ENCODE measurements at regions not wholly inside any gene's neighbourhood (a gene's known extent, or its start where the extent isn't known, plus 50 kb on each side); places are given as distances from the start of the nearest gene placed in this dataset.

DNA sequence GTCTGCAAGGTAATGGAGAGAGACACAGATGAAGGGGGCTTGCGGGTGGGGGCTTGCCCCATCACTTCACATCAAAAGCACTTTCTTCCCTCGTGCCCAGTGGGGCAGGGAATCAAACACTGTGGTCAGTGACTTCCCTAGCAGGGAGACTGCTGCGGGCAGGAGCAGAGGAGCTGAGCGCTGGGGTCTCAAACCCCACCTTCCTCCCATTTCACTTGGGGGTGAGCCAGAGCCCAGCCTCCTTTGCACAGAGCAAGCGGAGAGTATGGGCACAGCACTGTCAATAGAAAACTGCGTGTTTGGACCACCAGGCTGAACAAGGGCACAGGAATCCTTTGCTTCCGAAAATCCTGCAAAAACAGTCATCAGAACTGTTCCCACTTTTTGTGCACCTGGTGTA, 355.8 kb upstream of the MKI67 start:
- Mint-ChIP-seq H3K4me3 (no peak overlapping the region), H3K27ac (no peak overlapping the region), H3K36me3 (ENCODE audit: low read depth) (no peaks in the 10 kb centered on the region), H3K27me3 (no peaks in the 10 kb centered on the region), H3K9me3 (no peaks in the 10 kb centered on the region), H3K4me1 (no peaks in the 10 kb centered on the region)
- no peak for ATAC-seq (replicated peaks)

GRCh38 chr10:128483216-128483615, 357.0 kb upstream of the MKI67 start:
- Mint-ChIP-seq H3K4me1 (no peaks in the 10 kb centered on the region), H3K4me3 (no peak overlapping the region), H3K36me3 (ENCODE audit: low read depth) (no peaks in the 10 kb centered on the region), H3K27me3 (no peaks in the 10 kb centered on the region), H3K9me3 (no peaks in the 10 kb centered on the region), H3K27ac (no peak overlapping the region)
- no peak for ATAC-seq (replicated peaks)

GRCh38 chr10:128484041-128484440, 357.8 kb upstream of the MKI67 start:
- no peaks in the 10 kb centered on the region for H3K4me1 Mint-ChIP-seq

DNA sequence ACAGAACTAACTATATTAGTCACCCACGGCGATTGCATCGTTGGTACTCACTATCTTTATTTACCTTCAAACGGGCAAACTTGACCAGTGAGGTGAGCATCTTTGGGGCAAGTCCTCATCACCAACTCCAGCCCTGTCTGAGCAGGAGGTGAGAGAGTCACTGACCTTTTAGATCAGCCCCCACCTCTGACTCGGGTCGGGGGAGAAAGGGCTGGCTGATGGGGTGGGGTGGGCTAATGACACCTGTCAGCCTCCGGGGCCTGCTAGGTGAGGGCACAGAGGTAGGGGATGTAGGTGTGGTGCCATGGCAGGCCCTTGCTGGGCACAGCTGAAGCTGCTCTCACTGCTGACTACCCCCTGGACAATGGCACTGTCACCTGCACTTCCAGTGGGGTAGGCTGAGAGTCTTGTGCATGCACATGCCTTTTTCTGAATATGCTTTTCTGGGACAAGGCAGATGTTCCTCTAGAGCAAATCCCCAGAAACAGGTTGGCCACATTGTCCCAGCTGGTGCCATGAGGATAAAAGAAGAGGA, 359.5 kb upstream of the MKI67 start:
- H3K27me3 Mint-ChIP-seq: no peaks in the 10 kb centered on the region
- no peaks in the 10 kb centered on the region for H3K9me3 Mint-ChIP-seq
- no peaks in the 10 kb centered on the region for H3K4me1 Mint-ChIP-seq
- no peak for ATAC-seq (replicated peaks)
- no peaks in the 10 kb centered on the region for H3K36me3 Mint-ChIP-seq (ENCODE audit: low read depth)
- H3K27ac Mint-ChIP-seq: no peak overlapping the region
- no peak overlapping the region for H3K4me3 Mint-ChIP-seq

More at GRCh38 chr10:128484041-128484440, 357.8 kb upstream of the MKI67 start:
- H3K9me3 Mint-ChIP-seq: no peaks in the 10 kb centered on the region
- H3K4me3 Mint-ChIP-seq: no peak overlapping the region
- no peaks in the 10 kb centered on the region for H3K36me3 Mint-ChIP-seq (ENCODE audit: low read depth)
- no peak for ATAC-seq (replicated peaks)
- H3K27me3 Mint-ChIP-seq: no peaks in the 10 kb centered on the region
- H3K27ac Mint-ChIP-seq: no peak overlapping the region

GRCh38 chr10:128487517-128487916, 361.3 kb upstream of the MKI67 start:
- Mint-ChIP-seq H3K9me3 (no peaks in the 10 kb centered on the region), H3K4me3 (no peak overlapping the region), H3K36me3 (ENCODE audit: low read depth) (no peaks in the 10 kb centered on the region), H3K4me1 (no peaks in the 10 kb centered on the region), H3K27me3 (no peaks in the 10 kb centered on the region), H3K27ac (no peak overlapping the region)
- no peak for ATAC-seq (replicated peaks)

DNA sequence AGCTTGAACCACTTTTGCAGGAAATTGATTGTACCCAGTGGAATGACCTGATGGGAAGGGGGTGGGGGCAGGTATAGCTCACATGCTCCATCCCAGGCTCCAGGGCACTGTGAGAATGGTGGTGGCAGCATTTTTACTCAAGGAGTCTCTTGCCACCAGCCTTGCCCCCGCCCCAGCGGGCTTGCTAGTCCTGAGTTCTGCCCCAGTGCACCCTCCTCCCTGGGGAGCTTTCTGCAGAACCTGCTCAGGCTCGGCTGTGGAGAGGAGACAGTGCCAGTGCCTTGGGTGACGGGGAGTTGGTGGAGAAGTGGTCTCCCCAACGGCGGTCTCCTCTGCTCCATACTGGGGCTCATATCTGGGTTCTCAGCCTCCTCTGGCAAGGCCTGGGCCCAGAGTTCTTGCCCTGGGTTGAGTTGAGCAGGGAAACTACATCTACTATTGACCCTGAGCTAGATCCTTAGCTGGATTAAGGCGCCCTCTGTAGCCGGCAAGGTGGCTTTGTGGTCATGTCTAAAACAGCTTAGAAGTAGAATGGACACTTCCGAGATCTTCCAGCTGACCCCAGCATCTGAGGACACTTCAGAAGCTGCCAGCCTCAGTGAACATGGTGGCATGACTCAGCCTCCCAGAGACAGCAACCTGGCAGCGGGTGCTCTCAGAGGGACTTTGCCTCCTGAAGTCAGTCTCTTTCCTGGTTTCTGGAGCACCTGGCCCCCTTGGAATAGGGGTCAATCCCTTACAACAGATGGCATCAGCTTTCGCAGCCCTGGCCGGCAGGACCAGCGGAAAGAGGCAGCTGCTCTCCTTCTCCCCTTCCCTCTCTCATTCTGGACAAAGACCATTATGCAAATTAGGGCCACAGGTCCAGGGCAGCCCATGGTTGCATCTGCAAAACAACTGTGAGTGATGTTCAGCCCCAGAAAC, 363.4 kb upstream of the MKI67 start:
- no peaks in the 10 kb centered on the region for H3K9me3 Mint-ChIP-seq
- no peak overlapping the region for H3K4me3 Mint-ChIP-seq
- H3K27me3 Mint-ChIP-seq: no peaks in the 10 kb centered on the region
- no peaks in the 10 kb centered on the region for H3K4me1 Mint-ChIP-seq
- no peak overlapping the region for H3K27ac Mint-ChIP-seq
- no peaks in the 10 kb centered on the region for H3K36me3 Mint-ChIP-seq (ENCODE audit: low read depth)
- no peak for ATAC-seq (replicated peaks)

GRCh38 chr10:128491686-128492085, 365.5 kb upstream of the MKI67 start:
- Mint-ChIP-seq H3K9me3 (no peaks in the 10 kb centered on the region), H3K4me1 (no peaks in the 10 kb centered on the region), H3K27ac (no peak overlapping the region), H3K36me3 (ENCODE audit: low read depth) (no peaks in the 10 kb centered on the region), H3K4me3 (no peak overlapping the region), H3K27me3 (no peaks in the 10 kb centered on the region)
- ATAC-seq (replicated peaks): no peak

DNA sequence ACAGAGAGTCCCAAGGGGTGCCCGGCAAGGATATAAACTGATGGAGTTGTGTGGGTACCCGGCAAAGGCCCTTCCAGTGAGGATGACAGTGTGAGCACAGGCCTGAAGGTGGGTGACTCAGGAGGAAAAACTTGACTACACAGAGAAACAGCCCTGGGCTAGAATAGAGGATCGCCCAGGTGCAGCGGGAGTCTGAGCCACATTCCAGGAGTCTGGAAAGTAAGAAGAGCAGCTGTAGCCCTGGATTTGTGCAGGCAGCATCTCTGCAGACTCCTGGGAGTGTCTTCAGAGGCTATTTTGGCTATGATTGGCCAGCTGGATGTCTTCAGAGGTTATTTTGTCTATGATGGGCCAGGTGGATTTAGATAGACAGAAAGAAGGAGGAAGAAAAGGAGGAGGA, 367.6 kb upstream of the MKI67 start:
- H3K36me3 Mint-ChIP-seq (ENCODE audit: low read depth): no peaks in the 10 kb centered on the region
- H3K9me3 Mint-ChIP-seq: no peaks in the 10 kb centered on the region
- H3K27ac Mint-ChIP-seq: no peak overlapping the region
- H3K4me3 Mint-ChIP-seq: no peak overlapping the region
- no peaks in the 10 kb centered on the region for H3K27me3 Mint-ChIP-seq
- no peaks in the 10 kb centered on the region for H3K4me1 Mint-ChIP-seq
- no peak for ATAC-seq (replicated peaks)

GRCh38 chr10:128494665-128495064, 368.4 kb upstream of the MKI67 start:
- H3K9me3 Mint-ChIP-seq: no peaks in the 10 kb centered on the region
- no peaks in the 10 kb centered on the region for H3K27me3 Mint-ChIP-seq
- no peak overlapping the region for H3K4me3 Mint-ChIP-seq
- no peaks in the 10 kb centered on the region for H3K4me1 Mint-ChIP-seq
- ATAC-seq (replicated peaks): no peak
- no peak overlapping the region for H3K27ac Mint-ChIP-seq
- no peaks in the 10 kb centered on the region for H3K36me3 Mint-ChIP-seq (ENCODE audit: low read depth)

DNA sequence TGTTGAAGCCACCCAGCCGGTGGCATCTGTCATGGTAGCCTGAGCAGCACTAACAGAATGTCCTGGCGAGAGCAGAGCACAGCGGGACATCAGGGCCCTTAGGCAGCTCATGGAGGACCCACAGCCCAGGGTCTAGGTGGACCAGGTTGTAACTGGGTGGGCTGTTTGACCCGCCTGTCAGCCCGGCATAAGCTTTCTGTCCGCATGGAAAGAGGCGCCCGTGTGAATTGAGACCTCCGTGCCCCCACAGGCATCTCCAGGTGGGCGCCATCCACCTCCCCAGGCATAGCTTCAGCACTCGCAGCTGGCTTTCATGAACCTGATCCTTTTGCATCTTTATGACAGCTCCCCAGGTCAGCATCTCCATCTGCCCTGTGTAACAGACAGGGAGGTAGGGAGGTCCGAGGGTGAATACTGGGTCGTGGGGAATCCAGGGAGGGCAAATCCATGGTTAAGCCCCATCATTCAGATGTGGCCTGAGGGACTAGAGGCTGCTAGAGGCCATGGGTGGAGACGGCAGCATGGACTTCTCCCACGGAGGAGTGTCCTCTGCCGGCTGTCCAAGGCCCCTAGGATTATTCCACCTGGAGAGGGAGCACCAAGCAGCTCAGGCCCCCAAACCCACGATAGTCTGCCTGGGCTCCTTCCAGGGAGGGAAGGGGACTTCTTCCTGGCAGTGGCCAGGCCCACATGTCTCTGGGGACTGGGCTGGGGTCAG, 371.6 kb upstream of the MKI67 start:
- Mint-ChIP-seq H3K27me3 (peaks cover 2% of the 10 kb centered on the region), H3K4me1 (no peaks in the 10 kb centered on the region), H3K9me3 (no peaks in the 10 kb centered on the region), H3K4me3 (no peak overlapping the region), H3K27ac (no peak overlapping the region), H3K36me3 (ENCODE audit: low read depth) (no peaks in the 10 kb centered on the region)
- no peak for ATAC-seq (replicated peaks)

DNA sequence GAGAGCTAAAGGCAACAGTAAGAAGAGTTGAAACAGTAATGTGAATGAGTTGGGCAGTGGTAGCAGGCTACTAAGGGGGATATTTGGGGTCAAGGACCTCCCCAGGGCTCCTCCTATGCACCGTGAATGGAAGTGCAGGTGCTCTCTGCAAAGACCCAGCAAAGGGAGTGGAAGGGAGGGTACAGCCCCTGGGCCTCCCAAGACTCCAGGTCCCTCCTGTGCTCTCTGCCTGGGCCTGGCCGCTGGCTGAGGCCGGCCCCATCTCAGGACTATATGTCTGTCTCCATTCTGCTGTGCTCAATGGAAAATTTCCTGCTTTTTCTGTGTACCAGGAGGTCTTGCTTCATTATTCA, 372.1 kb upstream of the MKI67 start:
- peaks cover 4% of the 10 kb centered on the region for H3K27me3 Mint-ChIP-seq
- H3K27ac Mint-ChIP-seq: no peak overlapping the region
- no peak overlapping the region for H3K4me3 Mint-ChIP-seq
- H3K9me3 Mint-ChIP-seq: no peaks in the 10 kb centered on the region
- H3K36me3 Mint-ChIP-seq (ENCODE audit: low read depth): no peaks in the 10 kb centered on the region
- H3K4me1 Mint-ChIP-seq: no peaks in the 10 kb centered on the region
- ATAC-seq (replicated peaks): no peak

DNA sequence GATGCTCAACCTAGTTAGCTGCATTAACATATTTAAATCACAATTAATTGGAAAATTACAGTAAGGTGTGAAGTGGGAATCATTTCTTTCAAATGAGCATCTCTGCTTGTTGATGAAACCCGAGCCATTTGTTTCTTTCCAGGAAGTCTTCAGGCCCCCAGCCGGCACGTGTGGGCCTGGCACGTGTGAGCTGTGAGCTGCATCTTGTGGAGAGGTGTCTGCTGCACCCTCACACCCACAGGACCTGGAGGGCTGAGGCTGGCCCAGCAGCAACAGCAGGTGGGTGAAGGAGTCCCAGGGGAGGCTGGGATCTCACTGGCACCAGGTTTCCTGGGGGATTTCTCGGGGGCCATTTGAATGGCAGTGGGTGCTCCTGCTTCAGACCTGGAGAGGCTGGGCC, 372.5 kb upstream of the MKI67 start:
- H3K27me3 Mint-ChIP-seq: peaks cover 7% of the 10 kb centered on the region
- H3K4me3 Mint-ChIP-seq: no peak overlapping the region
- no peak for ATAC-seq (replicated peaks)
- no peaks in the 10 kb centered on the region for H3K9me3 Mint-ChIP-seq
- no peaks in the 10 kb centered on the region for H3K4me1 Mint-ChIP-seq
- no peaks in the 10 kb centered on the region for H3K36me3 Mint-ChIP-seq (ENCODE audit: low read depth)
- no peak overlapping the region for H3K27ac Mint-ChIP-seq

GRCh38 chr10:128499486-128499885, 373.3 kb upstream of the MKI67 start:
- no peaks in the 10 kb centered on the region for H3K36me3 Mint-ChIP-seq (ENCODE audit: low read depth)
- peaks cover 8% of the 10 kb centered on the region for H3K27me3 Mint-ChIP-seq
- H3K4me3 Mint-ChIP-seq: no peak overlapping the region
- no peak for ATAC-seq (replicated peaks)
- no peaks in the 10 kb centered on the region for H3K4me1 Mint-ChIP-seq
- no peak overlapping the region for H3K27ac Mint-ChIP-seq
- no peaks in the 10 kb centered on the region for H3K9me3 Mint-ChIP-seq

DNA sequence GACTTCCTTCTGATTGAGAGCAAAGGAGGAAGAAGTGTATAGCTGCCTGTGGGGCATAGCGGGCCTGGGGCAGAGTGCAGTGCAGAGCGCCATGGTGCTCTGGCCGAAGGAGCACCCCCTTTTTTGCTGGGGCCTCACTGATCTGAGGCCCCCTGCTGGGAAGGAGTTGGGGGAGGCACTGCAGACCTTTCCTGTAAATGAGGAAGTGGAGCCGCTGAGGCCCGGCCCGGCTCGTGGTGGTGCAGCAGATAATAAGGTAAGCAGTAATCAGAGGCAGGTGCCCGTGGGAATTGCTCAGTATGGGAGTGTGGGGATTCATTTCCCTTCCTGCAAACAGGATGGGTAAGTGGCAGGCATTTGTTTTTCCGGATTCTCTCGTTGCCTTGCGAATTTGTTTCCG, 373.7 kb upstream of the MKI67 start:
- ATAC-seq (replicated peaks): no peak
- Mint-ChIP-seq H3K36me3 (ENCODE audit: low read depth) (no peaks in the 10 kb centered on the region), H3K9me3 (no peaks in the 10 kb centered on the region), H3K27me3 (peaks cover 8% of the 10 kb centered on the region), H3K4me1 (no peaks in the 10 kb centered on the region), H3K4me3 (no peak overlapping the region), H3K27ac (no peak overlapping the region)

- no peak overlapping the region for H3K27ac Mint-ChIP-seq
- H3K4me3 Mint-ChIP-seq: no peak overlapping the region
- no peaks in the 10 kb centered on the region for H3K9me3 Mint-ChIP-seq
- H3K27me3 Mint-ChIP-seq: peaks cover 8% of the 10 kb centered on the region
- no peaks in the 10 kb centered on the region for H3K36me3 Mint-ChIP-seq (ENCODE audit: low read depth)
- no peak for ATAC-seq (replicated peaks)
- no peaks in the 10 kb centered on the region for H3K4me1 Mint-ChIP-seq
Measured at GRCh38 chr10:128500642-128501041, 374.4 kb upstream of the MKI67 start.
